Activated T-helper 1 cell treated with anti-CD3 and anti-CD28 coated beads, Interleukin-2, amount 50 U/mL, for 16 hours (primary cell): ENCODE measurements at regions not wholly inside any gene's neighbourhood (a gene's known extent, or its start where the extent isn't known, plus 50 kb on each side); places are given as distances from the start of the nearest gene placed in this dataset.
"Not testable (repeated sequence)": the region's sequence is repeated elsewhere in the genome, so short reads cannot be mapped to it uniquely, and the experiment has no call there.

ENCODE experiments used
- DNase-seq, 2 donors: peaks; one replicate each; pipeline ENCODE4 v3.0.0-alpha.2; 2020; ENCODE audit warnings: low read depth in 1 of 2, low spot score in 1 of 2

DNA sequence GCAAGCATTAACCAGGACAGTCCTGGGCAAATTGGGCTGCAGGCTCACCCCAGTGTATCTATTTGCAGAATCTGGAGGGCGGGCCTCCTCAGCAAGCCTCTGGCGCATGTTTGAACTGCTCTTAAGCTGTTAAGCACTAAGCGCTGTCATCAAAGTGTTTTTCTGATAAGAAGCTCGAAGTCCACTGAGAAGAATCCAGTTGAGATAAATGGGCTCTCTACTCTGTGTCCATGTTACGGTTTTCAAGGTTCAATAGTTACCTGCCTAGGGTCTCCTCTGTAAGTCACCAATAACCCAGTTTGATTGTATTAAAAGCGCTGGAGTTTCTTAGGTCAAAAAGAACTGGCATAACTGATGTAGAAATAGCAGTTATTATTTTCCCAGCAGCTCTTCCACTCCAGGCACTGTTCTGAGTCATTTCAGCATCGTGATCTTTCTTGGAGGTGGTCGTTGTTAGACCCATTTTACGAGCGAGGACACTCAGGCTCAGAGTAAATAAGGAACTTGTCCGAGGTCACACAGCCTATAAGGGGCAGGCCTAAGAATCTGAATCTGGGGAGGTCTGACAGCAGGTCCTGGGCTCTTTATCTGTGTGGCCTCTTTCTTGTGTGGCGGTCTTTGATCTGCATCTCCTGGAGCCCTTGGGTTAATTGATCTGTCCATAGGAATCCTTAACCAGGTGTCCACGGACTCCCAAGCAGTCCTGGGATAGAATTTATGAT lies 207.4 kb upstream of the ZNF217 start:
- DNase-seq = no peak

DNA sequence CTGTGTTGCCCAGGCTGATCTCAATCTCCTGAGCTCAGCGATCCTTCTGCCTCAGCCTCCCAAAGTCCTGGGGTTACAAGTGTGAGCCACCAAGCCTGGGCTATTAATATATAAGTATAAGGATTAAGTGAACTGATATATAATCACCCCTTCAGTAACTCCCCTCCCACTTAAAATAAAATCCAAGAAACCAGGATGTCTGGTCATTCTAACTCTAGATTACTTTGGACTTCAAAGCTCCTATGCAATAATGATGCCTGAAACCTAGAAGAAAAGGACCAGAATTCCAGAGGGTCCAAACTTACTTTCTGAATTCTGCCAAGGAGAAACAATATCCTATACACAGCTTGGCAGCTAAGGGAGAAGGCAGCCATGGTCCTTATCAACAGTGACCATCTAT lies 206.8 kb upstream of the ZNF217 start:
- DNase-seq = no peak

GRCh38 chr20:53797085-53797484 lies 203.4 kb upstream of the ZNF217 start:
- DNase-seq = no peak

DNA sequence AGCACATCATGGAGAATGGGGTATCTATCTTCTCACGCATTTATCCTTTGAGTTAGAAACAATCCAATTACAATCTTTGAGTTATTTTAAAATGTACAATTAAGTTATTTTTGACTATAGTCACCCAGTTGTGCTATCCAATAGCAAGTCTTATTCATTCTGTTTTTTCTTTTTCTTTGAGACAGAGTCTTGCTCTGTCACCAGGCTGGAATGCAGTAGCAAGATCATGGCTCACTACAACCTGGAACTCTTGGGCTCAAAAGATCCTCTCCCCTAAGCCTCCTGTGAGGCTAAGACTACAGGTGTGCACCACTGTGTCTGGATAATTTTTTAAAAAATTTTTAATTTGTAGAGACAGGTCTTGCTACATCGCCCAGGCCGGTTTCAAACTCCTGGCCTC lies 201.5 kb upstream of the ZNF217 start:
- no peak for DNase-seq

- DNase-seq = no peak
Observed at GRCh38 chr20:53794529-53795115, 201.0 kb upstream of the ZNF217 start.

DNA sequence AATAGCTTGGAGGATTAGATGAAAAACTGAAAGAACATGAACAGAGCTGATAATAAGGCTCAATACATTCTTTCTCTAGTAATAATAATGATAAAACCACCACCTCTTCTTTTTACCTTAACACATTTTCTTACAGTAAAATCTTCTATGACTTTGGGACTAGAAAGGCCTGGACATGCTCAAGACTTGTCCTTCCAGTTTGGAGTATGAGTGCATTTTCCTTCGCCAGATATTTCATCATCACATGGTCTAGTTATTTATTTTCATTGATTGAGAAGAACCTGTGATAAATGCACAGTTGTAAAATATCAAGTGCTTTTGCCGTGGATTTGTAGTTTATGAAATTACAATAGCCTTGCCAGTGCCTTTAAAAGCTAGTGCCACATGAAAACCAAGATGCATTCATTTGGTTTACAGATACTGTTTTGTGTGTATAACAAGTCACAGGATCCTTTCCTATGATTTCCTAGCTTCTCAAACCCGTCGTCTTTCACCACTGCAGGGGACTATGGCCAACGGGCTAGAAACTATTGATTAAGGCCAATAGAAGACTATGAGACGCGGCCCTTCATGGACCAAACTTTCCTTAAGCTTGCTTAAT lies 200.2 kb upstream of the ZNF217 start:
- DNase-seq = no peak

- no peak for DNase-seq
Observed at GRCh38 chr20:53792946-53793536, 199.4 kb upstream of the ZNF217 start.

- no peak for DNase-seq
Observed at GRCh38 chr20:53789989-53790675, 196.5 kb upstream of the ZNF217 start.

- DNase-seq = no peak
Observed at GRCh38 chr20:53788253-53789022, 194.8 kb upstream of the ZNF217 start.

DNA sequence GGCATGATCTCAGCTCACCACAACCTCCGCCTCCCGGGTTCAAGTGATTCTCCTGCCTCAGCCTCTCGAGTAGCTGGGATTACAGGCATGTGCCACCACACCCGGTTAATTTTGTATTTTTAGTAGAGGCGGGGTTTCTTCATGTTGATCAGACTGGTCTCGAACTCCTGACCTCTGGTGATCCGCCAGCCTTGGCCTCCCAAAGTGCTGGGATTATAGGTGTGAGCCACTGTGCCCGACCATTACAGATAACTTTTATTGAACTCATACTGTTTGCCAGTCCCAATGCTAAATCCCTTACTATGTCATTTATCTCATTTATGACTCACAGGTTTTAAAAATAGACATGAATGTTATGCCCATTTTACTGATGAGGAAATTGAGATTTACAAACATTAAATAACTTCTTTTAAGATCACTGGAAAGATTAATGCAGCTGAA lies 193.9 kb upstream of the ZNF217 start:
- DNase-seq = not testable (repeated sequence)

- DNase-seq = no peak
Observed at GRCh38 chr20:53786445-53787267, 193.0 kb upstream of the ZNF217 start.

- no peak for DNase-seq
Observed at GRCh38 chr20:53786071-53786444, 192.4 kb upstream of the ZNF217 start.

GRCh38 chr20:53785320-53785719 lies 191.7 kb upstream of the ZNF217 start:
- no peak for DNase-seq

DNA sequence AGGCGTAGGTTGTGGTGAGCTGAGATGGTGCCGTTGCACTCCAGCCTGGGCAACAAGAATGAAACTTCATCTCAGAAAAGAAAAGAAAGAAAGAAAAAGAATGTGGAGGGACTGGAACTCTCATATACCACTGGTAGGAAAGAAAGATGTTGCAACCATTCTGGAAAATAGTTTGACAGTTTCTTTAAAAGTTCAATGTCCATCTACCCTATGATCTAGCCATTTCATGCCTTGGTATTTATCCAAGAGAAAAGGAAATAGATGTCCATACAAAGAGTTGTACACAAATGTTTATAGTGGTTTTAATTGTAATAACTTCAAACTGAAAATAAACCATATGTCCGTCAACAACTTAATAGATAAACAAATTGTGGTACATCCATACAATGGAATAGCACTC lies 190.1 kb upstream of the ZNF217 start:
- no peak for DNase-seq

- no peak for DNase-seq
Observed at GRCh38 chr20:53782612-53783246, 189.1 kb upstream of the ZNF217 start.

DNA sequence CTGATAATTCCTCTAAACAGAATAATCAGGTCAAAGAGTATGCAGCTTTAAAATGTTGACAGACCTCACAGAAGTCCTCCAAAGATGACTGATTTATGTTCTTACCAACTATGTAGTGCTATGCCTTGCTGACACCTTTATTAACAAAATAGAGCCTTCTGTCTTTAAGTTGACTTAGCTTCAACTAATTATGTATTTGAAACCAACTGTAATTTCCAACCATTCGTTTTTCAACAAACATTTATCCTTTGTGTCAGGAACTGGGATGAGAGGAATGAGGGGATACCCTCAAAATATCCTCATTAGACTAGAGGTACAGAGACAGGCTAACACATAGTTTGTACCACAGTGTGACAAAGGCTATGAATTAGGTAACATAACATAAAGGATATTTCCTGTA lies 186.2 kb upstream of the ZNF217 start:
- DNase-seq = no peak

- no peak for DNase-seq
Observed at GRCh38 chr20:53778736-53779135, 185.1 kb upstream of the ZNF217 start.

DNA sequence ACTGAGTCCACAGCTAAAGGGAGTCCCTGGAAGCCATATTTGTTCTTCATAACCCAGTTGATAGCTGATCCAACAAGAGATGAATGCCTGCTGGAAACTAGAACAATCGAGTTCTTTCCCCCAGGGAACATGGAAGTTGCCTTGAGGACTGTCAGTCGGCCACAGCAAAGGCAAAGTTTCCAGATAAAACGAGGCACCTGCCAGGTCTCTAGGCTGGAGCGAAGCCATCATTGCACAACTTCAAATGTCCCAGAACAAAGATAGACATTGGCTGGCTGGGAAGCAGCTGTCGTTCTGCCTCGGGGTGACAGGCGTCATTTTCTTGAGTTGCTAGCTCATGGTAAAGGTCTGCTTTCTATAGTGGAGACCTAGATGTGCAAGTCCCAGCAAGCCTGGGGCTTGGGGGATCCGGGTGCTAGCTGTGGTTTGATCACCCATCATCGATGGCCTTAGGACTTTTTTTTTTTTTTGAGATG lies 184.4 kb upstream of the ZNF217 start:
- DNase-seq = no peak

- not testable (repeated sequence) for DNase-seq
Observed at GRCh38 chr20:53777402-53777801, 183.8 kb upstream of the ZNF217 start.
